GM06990 (cell line): ENCODE measurements at regions not wholly inside any gene's neighbourhood (a gene's known extent, or its start where the extent isn't known, plus 50 kb on each side); places are given as distances from the start of the nearest gene placed in this dataset.

Experiments
- DNase-seq: peaks from one replicate; pipeline ENCODE4 v3.0.0-alpha.2; 2011; ENCODE audit not compliant: insufficient read length; ENCODE audit errors: extremely low read depth
- H3K27me3 ChIP-seq: replicated peaks from 2 replicates; pipeline ENCODE4 v1.6.0; 2011; ENCODE audit warnings: low read length; ENCODE audit not compliant: control insufficient read depth, insufficient read depth
- H3K36me3 ChIP-seq: 2 replicates; pipeline ENCODE4 v1.5.1; 2011; ENCODE audit warnings: low read length; ENCODE audit not compliant: control insufficient read depth, insufficient read depth
- H3K4me3 ChIP-seq: replicated peaks from 2 replicates; pipeline ENCODE4 v1.5.1; 2011; ENCODE audit warnings: low read depth, mild to moderate bottlenecking, control low read depth, low read length
- CTCF ChIP-seq: IDR thresholded peaks from 2 replicates; pipeline ENCODE4 v1.5.1; 2011; ENCODE audit warnings: low read length, control low read depth, mild to moderate bottlenecking, inconsistent platforms; ENCODE audit not compliant: insufficient read depth, poor library complexity, severe bottlenecking

- Histone ChIP-seq H3K27me3 (no peaks in the 10 kb centered on the region), H3K4me3 (no peak overlapping the region), H3K36me3 (no peaks in the 10 kb centered on the region)
- no peak for TF ChIP-seq CTCF
- DNase-seq: no peak
Measured at GRCh38 chrX:124229374-124229773, 103.1 kb upstream of the TEX13D start.

- Histone ChIP-seq H3K36me3 (no peaks in the 10 kb centered on the region), H3K27me3 (no peaks in the 10 kb centered on the region), H3K4me3 (no peak overlapping the region)
- no peak for DNase-seq
- TF ChIP-seq CTCF: no peak
Measured at GRCh38 chrX:124230655-124231450, 101.6 kb upstream of the TEX13D start.

GRCh38 chrX:124231451-124231759 is 101.1 kb upstream of the TEX13D start:
- no peak overlapping the region for H3K4me3 ChIP-seq
- H3K27me3 ChIP-seq: no peaks in the 10 kb centered on the region
- DNase-seq: no peak
- H3K36me3 ChIP-seq: no peaks in the 10 kb centered on the region
- TF ChIP-seq CTCF: no peak

- no peak overlapping the region for H3K4me3 ChIP-seq
- no peak for TF ChIP-seq CTCF
- DNase-seq: no peak
- H3K27me3 ChIP-seq: no peaks in the 10 kb centered on the region
- no peaks in the 10 kb centered on the region for H3K36me3 ChIP-seq
Measured at GRCh38 chrX:124232523-124233201, 99.8 kb upstream of the TEX13D start.

- H3K36me3 ChIP-seq: no peaks in the 10 kb centered on the region
- no peaks in the 10 kb centered on the region for H3K27me3 ChIP-seq
- no peak for TF ChIP-seq CTCF
- no peak for DNase-seq
- no peak overlapping the region for H3K4me3 ChIP-seq
Measured at GRCh38 chrX:124234348-124234747, 98.1 kb upstream of the TEX13D start.
